ENCODE measurements at regions not wholly inside any gene's neighbourhood (a gene's known extent, or its start where the extent isn't known, plus 50 kb on each side); places are given as distances from the start of the nearest gene placed in this dataset.

- FAIRE-seq (no peak), DNase-seq (ENCODE audit: low read depth, low spot score) (no peak)
- H3K27me3 ChIP-seq (ENCODE audit: control insufficient read depth, extremely low read depth, insufficient read depth, low read length) = no peaks in the 10 kb centered on the region
- H3K36me3 ChIP-seq (ENCODE audit: control insufficient read depth in 2 of 2, extremely low read depth in 1 of 2, insufficient read depth in 2 of 2, low read length in 2 of 2) = no peaks in the 10 kb centered on the region
- TF ChIP-seq CTCF (optimal IDR thresholded peaks at IDR 0.05 in 1 of 3, IDR thresholded peaks at IDR 0.05 in 1 of 3, conservative IDR thresholded peaks at IDR 0.05 in 1 of 3; ENCODE audit: extremely low read depth in 1 of 3, insufficient read depth in 2 of 3, low read length in 3 of 3) (no peak), EZH2 (IDR thresholded peaks at IDR 0.05; ENCODE audit: low read length) (no peak)
- H3K9me1 ChIP-seq (ENCODE audit: control insufficient read depth, extremely low read depth, insufficient read depth, low read length) = no peaks in the 10 kb centered on the region
- no peaks in the 10 kb centered on the region for H4K20me1 ChIP-seq (ENCODE audit: control insufficient read depth, extremely low read depth, insufficient read depth, low read length)
- no peaks in the 10 kb centered on the region for H3K9me3 ChIP-seq (ENCODE audit: control insufficient read depth, low read depth, low read length)
- no peaks in the 10 kb centered on the region for H3K4me1 ChIP-seq (ENCODE audit: control insufficient read depth, extremely low read depth, insufficient read depth, low read length)
- no peak overlapping the region for H3K27ac ChIP-seq (ENCODE audit: control insufficient read depth, insufficient read depth, low read length)
- no peaks in the 10 kb centered on the region for H3K79me2 ChIP-seq (ENCODE audit: control insufficient read depth, insufficient read depth, low read length)
- H2AFZ ChIP-seq (ENCODE audit: control insufficient read depth, low read length) = no peak overlapping the region
- no peak overlapping the region for H3K4me3 ChIP-seq (ENCODE audit: control insufficient read depth in 2 of 3, extremely low read depth in 1 of 3, insufficient read depth in 2 of 3, low read depth in 1 of 3, low read length in 3 of 3)
- no peak overlapping the region for H3K9ac ChIP-seq (ENCODE audit: control insufficient read depth, extremely low read depth, insufficient read depth, low read length)
- dilution Hi-C loops (cut with MboI; ENCODE audit: extremely low pct_ligation_motif_present, low sequenced_read_pairs) = no loop called here
- H3K4me2 ChIP-seq (ENCODE audit: control insufficient read depth, extremely low read depth, insufficient read depth, low read depth, low read length) = no peak overlapping the region
Observed at GRCh38 chr7:33687625-33688024, 217.7 kb upstream of the BMPER start.

- Histone ChIP-seq H2AFZ (ENCODE audit: control insufficient read depth, low read length) (no peak overlapping the region), H3K9ac (ENCODE audit: control insufficient read depth, extremely low read depth, insufficient read depth, low read length) (no peak overlapping the region), H3K9me1 (ENCODE audit: control insufficient read depth, extremely low read depth, insufficient read depth, low read length) (no peaks in the 10 kb centered on the region), H3K27me3 (ENCODE audit: control insufficient read depth, extremely low read depth, insufficient read depth, low read length) (no peaks in the 10 kb centered on the region), H3K36me3 (ENCODE audit: control insufficient read depth in 2 of 2, extremely low read depth in 1 of 2, insufficient read depth in 2 of 2, low read length in 2 of 2) (no peaks in the 10 kb centered on the region), H3K4me1 (ENCODE audit: control insufficient read depth, extremely low read depth, insufficient read depth, low read length) (no peaks in the 10 kb centered on the region), H3K79me2 (ENCODE audit: control insufficient read depth, insufficient read depth, low read length) (no peaks in the 10 kb centered on the region), H3K9me3 (ENCODE audit: control insufficient read depth, low read depth, low read length) (no peaks in the 10 kb centered on the region), H3K4me2 (ENCODE audit: control insufficient read depth, extremely low read depth, insufficient read depth, low read depth, low read length) (no peak overlapping the region), H3K27ac (ENCODE audit: control insufficient read depth, insufficient read depth, low read length) (no peak overlapping the region), H4K20me1 (ENCODE audit: control insufficient read depth, extremely low read depth, insufficient read depth, low read length) (no peaks in the 10 kb centered on the region), H3K4me3 (ENCODE audit: control insufficient read depth in 2 of 3, extremely low read depth in 1 of 3, insufficient read depth in 2 of 3, low read depth in 1 of 3, low read length in 3 of 3) (no peak overlapping the region)
- dilution Hi-C loops (cut with MboI; ENCODE audit: extremely low pct_ligation_motif_present, low sequenced_read_pairs) = no loop called here
- TF ChIP-seq CTCF (optimal IDR thresholded peaks at IDR 0.05 in 1 of 3, IDR thresholded peaks at IDR 0.05 in 1 of 3, conservative IDR thresholded peaks at IDR 0.05 in 1 of 3; ENCODE audit: extremely low read depth in 1 of 3, insufficient read depth in 2 of 3, low read length in 3 of 3) (no peak), EZH2 (IDR thresholded peaks at IDR 0.05; ENCODE audit: low read length) (no peak)
- FAIRE-seq (no peak), DNase-seq (ENCODE audit: low read depth, low spot score) (no peak)
Observed at GRCh38 chr7:33691180-33691579, 214.2 kb upstream of the BMPER start.

All from keratinocyte (primary cell).